NCI-H524 (cell line): ENCODE measurements at regions not wholly inside any gene's neighbourhood (a gene's known extent, or its start where the extent isn't known, plus 50 kb on each side); places are given as distances from the start of the nearest gene placed in this dataset.

Experiments used
- DNase-seq, 2 experiments: peaks; one replicate each; lab custom pipeline; 2025; lab: John Stamatoyannopoulos, UW

DNA sequence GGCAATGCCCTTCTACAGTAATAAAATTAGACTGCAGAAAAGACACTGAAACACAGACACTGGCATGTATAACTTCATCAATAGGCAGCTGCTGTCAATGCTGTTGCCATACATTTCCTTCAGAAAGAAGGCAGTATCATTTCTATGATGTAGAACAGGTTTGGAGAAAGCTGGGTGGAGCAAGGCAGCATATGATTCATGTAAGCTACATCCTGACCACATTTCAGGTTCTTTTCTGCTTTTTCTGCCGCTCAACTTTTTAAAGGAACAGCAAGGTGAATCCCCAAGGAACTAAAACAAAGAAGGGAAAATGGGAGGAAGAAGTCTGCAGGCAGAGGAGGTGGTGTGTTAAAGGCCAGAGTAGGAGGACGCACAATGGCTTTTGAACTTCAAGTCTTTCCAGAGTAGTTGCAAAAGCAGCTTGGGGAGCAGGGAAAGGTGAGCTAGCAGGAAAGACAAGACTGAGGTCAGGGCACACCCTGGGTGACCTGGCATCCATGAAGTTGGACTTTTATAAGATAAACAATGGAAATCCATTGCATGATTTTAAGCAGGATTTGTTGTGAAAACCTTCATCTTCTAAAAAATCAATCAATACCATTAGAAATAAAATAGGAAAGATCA is 142.1 kb downstream of the MED10 start:
- no peak for DNase-seq

DNA sequence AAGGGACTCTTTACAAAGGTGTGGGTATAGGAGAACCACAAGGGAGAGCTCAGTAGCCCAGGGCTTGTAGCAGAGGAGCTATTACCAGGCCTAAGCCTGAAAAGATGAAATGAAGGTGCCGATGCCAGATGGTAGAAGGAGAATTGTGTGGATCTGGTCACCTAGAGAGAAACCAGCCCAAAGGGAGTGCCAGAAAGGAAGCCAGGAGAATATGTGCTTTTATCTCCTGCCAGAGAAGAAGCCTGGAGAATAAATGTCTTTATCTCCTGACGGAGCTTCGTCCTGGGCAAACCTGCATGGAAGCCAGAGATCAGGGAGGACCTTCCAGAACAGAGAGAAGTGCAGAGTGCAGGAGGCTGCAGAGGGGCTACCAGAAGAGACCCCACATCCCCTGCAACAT is 142.6 kb downstream of the MED10 start:
- DNase-seq: no peak

- DNase-seq: no peak
Observed at GRCh38 chr5:6228257-6229250, 149.8 kb downstream of the MED10 start.

DNA sequence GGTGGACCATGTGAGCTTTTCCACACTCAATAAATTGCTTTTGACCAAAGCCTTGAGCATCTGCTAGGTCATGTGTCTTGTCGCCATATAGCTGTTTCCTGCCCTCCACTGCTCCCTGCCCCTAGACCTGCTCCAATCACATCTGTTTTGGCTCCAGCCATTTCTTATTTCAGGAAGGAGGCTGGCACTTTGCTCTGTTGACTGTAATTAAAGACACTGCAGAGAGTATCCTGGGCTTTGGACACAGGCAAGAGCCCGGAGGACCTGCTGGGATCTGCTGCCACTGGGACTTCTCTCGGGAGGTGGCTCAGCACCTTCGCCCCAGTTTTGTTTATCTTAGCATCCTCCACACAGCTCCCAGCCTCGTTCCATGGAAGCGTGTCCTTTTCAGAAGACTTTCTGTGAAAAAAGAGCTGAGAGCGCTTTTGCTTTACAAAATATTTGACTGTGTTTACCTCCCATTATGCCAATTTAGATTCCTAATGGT is 153.2 kb downstream of the MED10 start:
- no peak for DNase-seq

DNA sequence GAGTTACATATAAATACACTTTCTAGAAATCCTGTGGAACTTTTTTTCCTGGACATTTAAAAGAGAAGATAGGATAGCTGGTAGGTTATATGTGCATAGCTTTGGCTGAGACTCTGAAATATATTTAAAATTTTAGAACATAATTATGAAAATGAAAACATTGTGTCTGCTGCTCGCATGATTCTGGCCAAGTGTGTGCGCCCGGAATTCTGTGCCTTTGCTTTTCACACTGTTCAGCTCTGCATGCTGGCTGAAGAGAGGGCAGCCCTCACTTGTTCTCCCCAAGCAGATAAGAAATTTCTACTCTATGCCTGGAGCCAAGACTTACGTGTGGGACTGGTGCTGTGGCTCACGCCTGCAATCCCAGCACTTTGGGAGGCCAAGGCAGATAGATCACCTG is 153.9 kb downstream of the MED10 start:
- no peak for DNase-seq

- DNase-seq: no peak
Observed at GRCh38 chr5:6222899-6223298, 155.4 kb downstream of the MED10 start.

- no peak for DNase-seq
Observed at GRCh38 chr5:6222121-6222520, 156.2 kb downstream of the MED10 start.

DNA sequence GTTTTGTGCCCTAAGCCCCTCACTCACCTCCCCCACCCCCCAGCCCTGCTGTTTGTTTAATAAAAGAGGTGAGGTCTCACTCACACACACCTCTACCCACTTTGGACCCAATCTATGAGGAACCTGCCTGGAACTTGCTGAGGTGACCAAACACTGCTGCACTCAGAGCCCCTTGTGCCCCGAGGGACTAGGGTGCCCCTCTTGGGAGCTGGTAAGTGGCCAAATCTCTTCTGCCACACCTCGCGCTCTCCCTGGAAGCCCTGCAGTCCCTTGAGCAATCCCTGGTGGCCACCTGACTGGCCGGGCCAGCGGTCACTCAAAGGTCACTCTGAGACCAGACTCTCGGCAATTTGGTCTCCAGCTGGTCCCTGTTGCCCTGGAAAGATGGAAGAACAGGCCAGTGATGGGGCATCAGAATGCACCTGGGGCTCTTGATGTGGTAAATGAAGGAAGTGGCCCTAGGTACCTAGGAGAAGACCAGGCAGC is 157.2 kb downstream of the MED10 start:
- no peak for DNase-seq

DNA sequence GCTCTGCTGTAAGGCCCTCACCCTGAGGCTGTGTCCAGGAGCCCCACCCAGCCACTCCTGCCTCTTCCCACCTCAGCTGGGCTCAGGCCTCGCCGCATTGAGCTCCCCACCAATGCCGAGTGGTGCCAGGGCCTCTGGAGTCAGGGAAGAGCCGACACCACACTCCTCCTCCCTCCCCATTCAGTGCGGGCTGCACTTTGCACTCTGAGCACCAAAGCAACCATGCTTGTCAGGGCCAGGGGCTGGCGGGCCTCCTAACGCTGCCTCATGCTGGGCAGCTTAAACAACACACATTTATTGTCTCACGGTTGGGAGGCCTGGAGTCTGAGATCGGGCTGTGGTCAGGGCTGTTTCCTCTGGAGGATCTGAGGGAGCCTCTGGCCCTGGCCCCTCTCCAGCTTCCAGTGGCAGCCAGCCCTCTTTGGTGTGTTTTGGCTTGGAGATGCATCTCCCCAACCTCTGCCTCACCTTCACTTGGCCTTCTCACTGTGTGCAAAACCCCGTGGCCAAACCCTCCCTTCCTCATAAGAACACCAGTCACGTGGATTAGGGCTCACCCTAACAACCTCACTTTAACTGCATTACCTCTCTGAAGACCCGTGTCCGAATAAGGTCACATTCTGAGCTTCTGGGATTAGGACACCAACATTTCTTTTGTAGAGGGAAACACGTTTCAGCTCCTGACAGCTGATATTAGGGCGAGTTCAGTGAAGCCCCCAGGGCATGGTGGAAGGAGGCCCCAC is 157.8 kb downstream of the MED10 start:
- DNase-seq: no peak

DNA sequence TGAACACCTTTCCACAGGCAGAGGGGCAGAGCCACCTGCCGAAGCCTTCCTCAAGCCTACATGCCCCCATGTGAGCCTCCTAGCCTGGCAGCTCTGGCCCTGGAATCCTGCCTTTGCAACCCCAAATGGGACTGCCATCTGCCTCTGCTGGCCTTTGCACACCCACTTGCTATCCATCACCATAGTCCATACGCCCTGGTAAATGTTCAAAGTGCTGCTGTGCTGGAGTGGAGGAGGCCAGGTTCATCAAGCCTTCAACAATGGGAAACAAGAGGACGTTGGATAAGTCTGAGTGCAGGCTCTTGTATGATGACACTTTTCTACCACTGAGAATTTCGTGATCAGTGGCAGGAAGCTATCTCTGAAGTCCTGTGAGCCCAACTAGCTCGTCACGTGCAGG is 159.8 kb downstream of the MED10 start:
- no peak for DNase-seq

GRCh38 chr5:6218116-6218515 is 160.2 kb downstream of the MED10 start:
- DNase-seq: no peak

DNA sequence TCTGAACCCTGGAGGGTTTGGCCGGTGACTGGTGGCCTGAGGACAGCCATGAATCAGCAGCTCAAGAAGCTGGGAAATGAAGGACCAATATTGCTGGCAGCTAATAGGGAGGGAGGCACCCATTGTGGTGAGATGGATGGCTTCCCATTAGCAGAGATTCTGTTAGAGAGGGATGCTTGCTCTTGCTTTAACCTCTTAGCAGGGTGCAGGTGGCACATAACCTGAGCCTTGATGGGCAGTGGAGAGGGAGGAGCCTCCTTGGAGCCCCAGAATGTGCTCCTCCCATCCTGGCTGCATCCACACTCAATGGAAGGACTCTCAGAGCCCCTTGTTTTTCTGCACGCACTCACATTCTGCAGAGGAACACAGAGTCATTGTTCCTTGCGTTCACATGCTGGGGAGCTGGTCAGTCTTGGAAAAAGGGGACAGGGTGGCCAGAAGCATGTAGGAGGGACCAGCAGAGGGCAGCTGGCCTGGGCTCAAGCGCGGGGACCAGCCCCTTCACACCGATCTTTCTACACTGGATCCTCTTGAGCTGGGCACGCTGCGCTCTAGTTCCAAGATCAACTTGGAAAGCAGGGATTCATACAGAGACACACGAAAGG is 161.8 kb downstream of the MED10 start:
- no peak for DNase-seq

- no peak for DNase-seq
Observed at GRCh38 chr5:6215891-6216290, 162.5 kb downstream of the MED10 start.

DNA sequence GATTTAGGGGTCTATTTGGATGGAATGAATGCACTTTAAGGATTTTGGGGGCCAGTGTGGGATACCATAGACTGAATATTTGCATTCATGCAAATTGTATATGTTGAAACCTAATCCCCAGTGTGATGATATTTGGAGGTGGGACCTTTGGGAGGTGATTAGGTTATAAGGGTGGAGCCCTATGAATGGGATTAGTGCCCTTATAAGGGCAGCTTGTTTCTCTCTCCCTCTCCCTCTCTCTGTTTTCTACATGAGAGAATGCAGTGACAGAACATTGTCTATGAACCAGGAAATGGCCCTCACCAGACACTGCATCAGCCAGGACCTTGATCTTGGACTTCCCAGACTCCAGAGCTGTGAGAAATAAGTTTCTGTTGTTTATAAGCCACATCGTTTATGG is 166.1 kb downstream of the MED10 start:
- DNase-seq: no peak

GRCh38 chr5:6206501-6206900 is 171.8 kb downstream of the MED10 start:
- DNase-seq: no peak

DNA sequence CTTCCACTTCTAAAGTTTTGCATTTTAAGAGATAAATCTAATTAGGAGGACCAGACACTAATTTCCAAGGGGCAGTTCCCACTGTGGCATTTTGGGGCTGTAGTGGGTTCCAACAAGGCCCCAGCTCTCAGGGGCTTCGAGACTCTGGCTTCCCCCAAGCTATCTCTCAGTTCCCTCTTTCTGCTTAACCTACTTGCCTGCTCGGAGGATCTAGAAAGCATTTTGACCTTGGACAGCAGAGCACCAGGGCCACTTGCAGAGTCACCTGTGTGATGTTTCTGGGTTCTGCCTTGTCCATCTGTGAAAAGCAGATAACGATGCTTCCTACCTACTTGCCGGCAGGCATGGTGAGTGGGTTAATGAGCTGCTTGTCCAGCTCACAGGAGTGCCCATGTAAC is 175.4 kb downstream of the MED10 start:
- peak in 1 of 2 experiments; percentile 20 for DNase-seq

DNA sequence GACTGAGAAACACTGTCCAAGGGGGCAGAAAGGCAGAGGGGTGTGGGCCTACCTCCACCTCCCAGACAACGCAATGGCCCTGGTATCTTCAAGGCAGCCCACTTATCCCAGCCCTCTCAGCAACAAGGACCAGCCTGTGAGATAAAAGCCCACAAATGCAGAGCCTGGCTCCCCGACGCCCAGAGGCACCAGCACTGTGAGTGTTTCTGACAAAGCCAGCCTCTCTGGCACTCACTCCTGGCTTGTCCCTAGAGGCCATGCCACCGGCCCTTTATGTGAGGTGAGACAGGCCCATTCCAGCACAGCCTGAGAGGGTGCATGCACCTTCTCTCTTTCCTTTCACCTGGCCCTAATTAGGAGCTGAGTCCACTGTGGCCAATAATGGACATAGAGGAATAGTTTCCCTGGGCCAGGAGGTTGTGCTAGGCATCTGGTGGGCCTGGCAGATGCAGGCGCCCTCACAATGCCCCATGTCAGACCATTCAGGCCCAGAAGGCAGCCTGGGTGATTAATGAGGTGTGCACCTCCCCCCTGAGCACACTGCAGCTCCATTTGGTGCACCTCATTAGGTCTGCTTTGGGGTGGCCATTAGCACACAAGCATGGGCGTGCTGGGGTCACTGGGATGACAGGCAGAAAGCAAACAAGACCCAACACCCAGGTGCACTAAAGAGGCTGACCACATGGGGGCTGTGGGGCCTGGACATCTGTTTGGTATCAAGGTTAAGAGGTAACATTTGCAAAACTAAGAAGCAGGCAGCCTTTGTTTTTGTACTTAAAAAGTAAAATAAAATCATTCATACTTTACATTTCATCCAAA is 176.0 kb downstream of the MED10 start:
- peak in 1 of 2 experiments; percentile 42 for DNase-seq

- DNase-seq: no peak
Observed at GRCh38 chr5:6201631-6202030, 176.7 kb downstream of the MED10 start.

DNA sequence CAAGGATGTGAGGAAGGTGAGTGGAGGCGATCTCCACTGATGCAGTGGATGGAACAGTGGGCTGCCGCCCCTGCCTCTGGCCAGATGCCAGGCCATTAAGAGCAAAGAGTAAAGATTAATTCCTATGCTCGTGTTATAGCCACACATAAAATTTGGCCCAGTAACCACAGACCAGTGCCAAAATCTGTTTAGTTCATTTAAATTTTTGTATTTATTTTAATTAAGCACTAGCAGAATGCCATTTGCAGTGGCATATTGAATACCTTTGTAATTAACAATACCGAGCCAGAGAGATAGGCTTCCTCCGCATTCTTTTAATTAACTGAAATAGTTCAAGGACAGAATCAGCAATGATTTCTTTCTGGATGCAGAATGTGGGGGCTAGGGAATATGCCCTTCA is 179.8 kb downstream of the MED10 start:
- no peak for DNase-seq

- DNase-seq: no peak
Observed at GRCh38 chr5:6197427-6197826, 180.9 kb downstream of the MED10 start.
